ENCODE measurements at regions not wholly inside any gene's neighbourhood (a gene's known extent, or its start where the extent isn't known, plus 50 kb on each side); places are given as distances from the start of the nearest gene placed in this dataset.
A peak's percentile ranks its signal among the peaks of the same experiment; 100 is the strongest.

DNA sequence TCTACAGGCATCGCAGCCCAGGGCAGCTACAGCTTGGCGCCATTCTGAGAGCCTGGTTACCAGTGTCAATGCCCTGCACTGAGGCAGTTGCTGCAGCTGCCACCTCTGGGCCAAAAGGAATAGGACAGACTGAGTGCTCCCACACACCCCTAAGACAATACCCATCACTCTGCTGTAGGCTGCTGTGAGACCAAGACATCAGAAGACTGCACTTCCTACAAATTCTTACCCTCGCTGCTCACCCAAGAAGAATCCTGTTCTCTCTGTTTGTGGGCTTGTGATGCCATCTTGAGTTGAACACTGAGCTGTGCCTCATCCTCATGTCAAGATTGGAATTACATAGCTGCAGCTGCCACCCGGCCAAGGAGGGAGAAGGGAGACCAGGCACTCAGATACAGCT lies 1847.0 kb upstream of the PCDH10 start:
- TF ChIP-seq CTCF (optimal IDR thresholded peaks at IDR 0.05 in 1 of 3, IDR thresholded peaks at IDR 0.05 in 1 of 3, conservative IDR thresholded peaks at IDR 0.05 in 1 of 3; ENCODE audit: extremely low read depth in 1 of 3, insufficient read depth in 2 of 3, low read length in 3 of 3) (peak in 1 of 3 experiments; percentile 5), EZH2 (IDR thresholded peaks at IDR 0.05; ENCODE audit: low read length) (no peak)
